Esophagus (tissue), 2 donors: ENCODE measurements at regions not wholly inside any gene's neighbourhood (a gene's known extent, or its start where the extent isn't known, plus 50 kb on each side); places are given as distances from the start of the nearest gene placed in this dataset.

Experiments
- H3K27ac ChIP-seq, 2 donors: one replicate each; pipeline ENCODE4 v1.5.1; 2013; ENCODE audit warnings: low read depth in 2 of 2, mild to moderate bottlenecking in 2 of 2, inconsistent platforms in 1 of 2, low read length in 1 of 2, moderate library complexity in 1 of 2
- H3K27me3 ChIP-seq, 2 donors: one replicate each; pipeline ENCODE4 v1.6.1; 2013; ENCODE audit warnings: low read length in 2 of 2, control low read depth in 1 of 2, mild to moderate bottlenecking in 1 of 2; ENCODE audit not compliant: insufficient read depth in 2 of 2, control insufficient read depth in 1 of 2
- H3K36me3 ChIP-seq, 2 donors: one replicate each; pipeline ENCODE4 v1.6.1; 2013; ENCODE audit warnings: low read length in 1 of 2; ENCODE audit not compliant: control insufficient read depth in 2 of 2, insufficient read depth in 2 of 2
- H3K4me1 ChIP-seq, 2 donors: one replicate each; pipeline ENCODE4 v1.6.1; 2013; ENCODE audit warnings: low read length in 1 of 2; ENCODE audit not compliant: control insufficient read depth in 2 of 2, insufficient read depth in 2 of 2
- H3K4me3 ChIP-seq, 2 donors: one replicate each; pipeline ENCODE4 v1.5.1; 2013; ENCODE audit warnings: low read length in 2 of 2, mild to moderate bottlenecking in 2 of 2, low read depth in 1 of 2, moderate library complexity in 1 of 2
- H3K9me3 ChIP-seq, 2 donors: one replicate each; pipeline ENCODE4 v1.6.1; 2013; ENCODE audit warnings: mild to moderate bottlenecking in 2 of 2, low read depth in 1 of 2, low read length in 1 of 2, moderate library complexity in 1 of 2; ENCODE audit not compliant: control insufficient read depth in 2 of 2, insufficient read depth in 1 of 2
- WGBS, 2 donors: extraction: QIAGEN DNeasy Blood & Tissue Kit; methylation state at CpG; one replicate each; pipeline ENCODE4 v1.1.7; 2013; 5-methylcytosine and 5-hydroxymethylcytosine counted together
- donor health status: healthy with polysubstance abuse.
- donor health status: Bipolar disorder and iron deficiency.

- no peaks in the 10 kb centered on the region for H3K27me3 ChIP-seq
- no peak overlapping the region for H3K27ac ChIP-seq
- H3K4me3 ChIP-seq, result no peak overlapping the region
- WGBS, 2 donors, result 68 to 71% methylated on average over 8 of the region's 8 CpGs
- H3K4me1 ChIP-seq, result no peaks in the 10 kb centered on the region
- peaks cover 6 to 9% of the 10 kb centered on the region in 2 donors for H3K9me3 ChIP-seq
- H3K36me3 ChIP-seq, result no peaks in the 10 kb centered on the region
Observed at GRCh38 chr1:217965156-217965786, 319.8 kb upstream of the RRP15 start.

- Histone ChIP-seq H3K27me3 (no peaks in the 10 kb centered on the region), H3K4me1 (no peaks in the 10 kb centered on the region), H3K27ac (no peak overlapping the region), H3K4me3 (no peak overlapping the region), H3K36me3 (no peaks in the 10 kb centered on the region), H3K9me3 (peaks cover 6 to 9% of the 10 kb centered on the region in 2 donors)
- WGBS, 2 donors, result 72 to 85% methylated on average over 7 of the region's 7 CpGs
Observed at GRCh38 chr1:217968085-217968484, 317.0 kb upstream of the RRP15 start.

GRCh38 chr1:217969428-217969827, 315.7 kb upstream of the RRP15 start:
- Histone ChIP-seq H3K4me1 (no peaks in the 10 kb centered on the region), H3K36me3 (no peaks in the 10 kb centered on the region), H3K27me3 (no peaks in the 10 kb centered on the region), H3K27ac (no peak overlapping the region), H3K9me3 (peaks cover 6 to 9% of the 10 kb centered on the region in 2 donors), H3K4me3 (no peak overlapping the region)
- WGBS, 2 donors, result 64 to 79% methylated on average over 8 of the region's 8 CpGs

- H3K4me1 ChIP-seq, result no peaks in the 10 kb centered on the region
- H3K27me3 ChIP-seq, result no peaks in the 10 kb centered on the region
- no peaks in the 10 kb centered on the region for H3K9me3 ChIP-seq
- H3K27ac ChIP-seq, result no peak overlapping the region
- H3K4me3 ChIP-seq, result no peak overlapping the region
- no peaks in the 10 kb centered on the region for H3K36me3 ChIP-seq
Observed at GRCh38 chr1:217977943-217978342, 307.1 kb upstream of the RRP15 start.

- H3K36me3 ChIP-seq, result no peaks in the 10 kb centered on the region
- H3K9me3 ChIP-seq, result no peaks in the 10 kb centered on the region
- no peak overlapping the region for H3K27ac ChIP-seq
- H3K27me3 ChIP-seq, result no peaks in the 10 kb centered on the region
- no peak overlapping the region for H3K4me3 ChIP-seq
- no peaks in the 10 kb centered on the region for H3K4me1 ChIP-seq
- WGBS, 2 donors, result 54 to 64% methylated on average over 1 of the region's 1 CpG
Observed at GRCh38 chr1:217981430-217981829, 303.7 kb upstream of the RRP15 start.

GRCh38 chr1:217982331-217983050, 302.6 kb upstream of the RRP15 start:
- Histone ChIP-seq H3K9me3 (no peaks in the 10 kb centered on the region), H3K4me1 (no peaks in the 10 kb centered on the region), H3K4me3 (no peak overlapping the region), H3K27ac (no peak overlapping the region), H3K36me3 (no peaks in the 10 kb centered on the region), H3K27me3 (no peaks in the 10 kb centered on the region)
- WGBS, 2 donors, result 64 to 70% methylated on average over 19 of the region's 19 CpGs

- H3K9me3 ChIP-seq, result no peaks in the 10 kb centered on the region
- H3K27ac ChIP-seq, result no peak overlapping the region
- H3K36me3 ChIP-seq, result no peaks in the 10 kb centered on the region
- WGBS, 2 donors, result 43 to 47% methylated on average over 4 of the region's 4 CpGs
- no peak overlapping the region for H3K4me3 ChIP-seq
- no peaks in the 10 kb centered on the region for H3K27me3 ChIP-seq
- no peaks in the 10 kb centered on the region for H3K4me1 ChIP-seq
Observed at GRCh38 chr1:217983051-217983375, 302.1 kb upstream of the RRP15 start.

- Histone ChIP-seq H3K36me3 (no peaks in the 10 kb centered on the region), H3K4me3 (no peak overlapping the region), H3K9me3 (no peaks in the 10 kb centered on the region), H3K27me3 (no peaks in the 10 kb centered on the region), H3K4me1 (no peaks in the 10 kb centered on the region), H3K27ac (no peak overlapping the region)
- WGBS, 2 donors, result 36 to 56% methylated on average over 1 of the region's 1 CpG
Observed at GRCh38 chr1:217985641-217986040, 299.5 kb upstream of the RRP15 start.

GRCh38 chr1:217989510-217989909, 295.6 kb upstream of the RRP15 start:
- Histone ChIP-seq H3K27me3 (no peaks in the 10 kb centered on the region), H3K9me3 (no peaks in the 10 kb centered on the region), H3K4me3 (no peak overlapping the region), H3K27ac (no peak overlapping the region), H3K4me1 (no peaks in the 10 kb centered on the region), H3K36me3 (no peaks in the 10 kb centered on the region)
- whole genome bisulfite sequencing, 2 donors, result 69% methylated on average over 2 of the region's 2 CpGs

GRCh38 chr1:217993439-217993838, 291.7 kb upstream of the RRP15 start:
- H3K4me1 ChIP-seq, result no peaks in the 10 kb centered on the region
- no peak overlapping the region for H3K4me3 ChIP-seq
- no peak overlapping the region for H3K27ac ChIP-seq
- WGBS, 2 donors, result 38 to 48% methylated on average over 4 of the region's 4 CpGs
- no peaks in the 10 kb centered on the region for H3K9me3 ChIP-seq
- no peaks in the 10 kb centered on the region for H3K36me3 ChIP-seq
- no peaks in the 10 kb centered on the region for H3K27me3 ChIP-seq
